ENCODE measurements at regions not wholly inside any gene's neighbourhood (a gene's known extent, or its start where the extent isn't known, plus 50 kb on each side); places are given as distances from the start of the nearest gene placed in this dataset.

DNA sequence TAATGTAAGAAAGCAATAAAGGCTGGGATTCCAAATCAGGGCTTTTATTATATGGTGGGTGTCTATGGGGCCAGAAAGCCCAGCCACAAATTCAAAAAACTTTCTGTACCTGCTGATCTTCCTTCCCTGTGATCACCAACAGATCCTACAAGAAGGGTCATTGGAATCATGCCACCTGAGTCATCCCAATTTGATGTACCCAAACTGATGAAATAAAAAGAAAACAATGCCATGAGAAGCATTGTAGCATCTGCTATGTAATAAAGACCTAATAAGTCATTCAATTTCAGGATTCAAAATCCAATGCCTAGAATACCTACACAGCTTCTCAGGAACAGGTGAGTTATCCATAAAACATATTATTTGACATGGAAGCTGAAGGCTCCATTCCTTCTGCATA is 228.8 kb downstream of the DKK1 start:
- DNase-seq, result no peak

DNA sequence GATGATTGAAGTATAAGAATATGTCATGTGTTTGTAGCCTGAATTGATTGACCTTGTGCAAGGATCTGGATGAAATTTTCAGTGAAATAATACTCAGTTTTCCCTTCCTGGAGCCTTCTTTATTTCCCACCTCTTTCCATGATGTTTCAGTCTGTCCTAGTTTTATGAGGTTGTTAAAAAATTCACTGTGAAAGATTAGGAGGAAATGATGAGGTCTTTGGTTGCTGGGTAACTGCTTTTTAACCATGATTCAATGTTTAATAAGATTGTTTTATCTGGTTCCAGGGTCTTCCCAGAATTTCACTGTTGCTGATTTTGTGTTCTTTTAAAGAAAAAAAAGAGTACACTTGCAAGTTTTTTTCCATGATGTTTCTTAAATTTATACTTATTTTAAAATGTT is 221.5 kb downstream of the MBL2 start:
- Histone ChIP-seq H3K9ac (ENCODE audit: extremely low read depth, low read length, poor library complexity, severe bottlenecking) (no peak overlapping the region), H3K36me3 (ENCODE audit: control insufficient read depth, insufficient read depth, low read length) (no peaks in the 10 kb centered on the region), H3K27ac (ENCODE audit: low read depth, low read length) (no peak overlapping the region), H3K9me3 (ENCODE audit: control insufficient read depth, low read length) (peaks cover 3% of the 10 kb centered on the region), H3K4me3 (ENCODE audit: low read length) (no peak overlapping the region), H3K27me3 (ENCODE audit: control insufficient read depth, insufficient read depth, low read length, poor library complexity, severe bottlenecking) (no peaks in the 10 kb centered on the region), H3K4me1 (ENCODE audit: control insufficient read depth, insufficient read depth, low read length) (no peaks in the 10 kb centered on the region)
- TF ChIP-seq, protein P1, sequence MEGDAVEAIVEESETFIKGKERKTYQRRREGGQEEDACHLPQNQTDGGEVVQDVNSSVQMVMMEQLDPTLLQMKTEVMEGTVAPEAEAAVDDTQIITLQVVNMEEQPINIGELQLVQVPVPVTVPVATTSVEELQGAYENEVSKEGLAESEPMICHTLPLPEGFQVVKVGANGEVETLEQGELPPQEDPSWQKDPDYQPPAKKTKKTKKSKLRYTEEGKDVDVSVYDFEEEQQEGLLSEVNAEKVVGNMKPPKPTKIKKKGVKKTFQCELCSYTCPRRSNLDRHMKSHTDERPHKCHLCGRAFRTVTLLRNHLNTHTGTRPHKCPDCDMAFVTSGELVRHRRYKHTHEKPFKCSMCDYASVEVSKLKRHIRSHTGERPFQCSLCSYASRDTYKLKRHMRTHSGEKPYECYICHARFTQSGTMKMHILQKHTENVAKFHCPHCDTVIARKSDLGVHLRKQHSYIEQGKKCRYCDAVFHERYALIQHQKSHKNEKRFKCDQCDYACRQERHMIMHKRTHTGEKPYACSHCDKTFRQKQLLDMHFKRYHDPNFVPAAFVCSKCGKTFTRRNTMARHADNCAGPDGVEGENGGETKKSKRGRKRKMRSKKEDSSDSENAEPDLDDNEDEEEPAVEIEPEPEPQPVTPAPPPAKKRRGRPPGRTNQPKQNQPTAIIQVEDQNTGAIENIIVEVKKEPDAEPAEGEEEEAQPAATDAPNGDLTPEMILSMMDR (conservative IDR thresholded peaks at IDR 0.05), result no peak
- H3K4me3 Mint-ChIP-seq, result no peak overlapping the region
- H3K27ac Mint-ChIP-seq, result no peak overlapping the region
- no peaks in the 10 kb centered on the region for H3K4me1 Mint-ChIP-seq
- no peak for DNase-seq
- H3K36me3 Mint-ChIP-seq (ENCODE audit: low read depth), result no peaks in the 10 kb centered on the region
- H3K9me3 Mint-ChIP-seq, result peaks cover 2% of the 10 kb centered on the region
- H3K27me3 Mint-ChIP-seq (ENCODE audit: insufficient read depth), result no peaks in the 10 kb centered on the region

More for the DNA sequence above, 228.8 kb downstream of the DKK1 start:
- H3K9ac ChIP-seq (ENCODE audit: extremely low read depth, low read length, poor library complexity, severe bottlenecking), result no peak overlapping the region
- H3K9me3 ChIP-seq (ENCODE audit: control insufficient read depth, low read length), result no peaks in the 10 kb centered on the region
- Mint-ChIP-seq H3K27me3 (ENCODE audit: insufficient read depth) (no peaks in the 10 kb centered on the region), H3K4me1 (peaks cover 13% of the 10 kb centered on the region), H3K9me3 (no peaks in the 10 kb centered on the region), H3K27ac (no peak overlapping the region), H3K4me3 (no peak overlapping the region), H3K36me3 (ENCODE audit: low read depth) (no peaks in the 10 kb centered on the region)
- TF ChIP-seq, protein P1 (conservative IDR thresholded peaks at IDR 0.05), result no peak
- H3K4me3 ChIP-seq (ENCODE audit: low read length), result no peak overlapping the region
- H3K36me3 ChIP-seq (ENCODE audit: control insufficient read depth, insufficient read depth, low read length), result no peaks in the 10 kb centered on the region
- H3K4me1 ChIP-seq (ENCODE audit: control insufficient read depth, insufficient read depth, low read length), result peaks cover 4% of the 10 kb centered on the region
- no peaks in the 10 kb centered on the region for H3K27me3 ChIP-seq (ENCODE audit: control insufficient read depth, insufficient read depth, low read length, poor library complexity, severe bottlenecking)
- no peak overlapping the region for H3K27ac ChIP-seq (ENCODE audit: low read depth, low read length)

DNA sequence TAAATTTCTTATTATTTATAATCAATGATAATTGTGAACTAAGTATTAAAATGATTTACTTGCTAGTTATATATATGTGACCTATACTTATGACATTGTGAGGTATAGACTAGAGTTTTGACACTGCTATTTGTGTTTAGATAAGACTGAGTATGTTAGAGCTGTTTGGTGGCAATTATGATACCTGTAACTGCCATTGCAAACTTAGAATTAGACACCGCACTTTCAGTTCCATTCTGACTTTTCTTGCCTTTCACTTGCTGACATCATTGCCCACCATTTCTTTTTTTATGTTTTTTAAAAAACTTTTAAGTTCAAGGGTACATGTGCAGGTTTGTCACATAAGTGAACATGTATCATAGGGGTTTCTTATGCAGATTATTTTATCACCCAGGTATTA is 214.5 kb downstream of the MBL2 start:
- no peak for DNase-seq
- Histone ChIP-seq H3K27me3 (ENCODE audit: control insufficient read depth, insufficient read depth, low read length, poor library complexity, severe bottlenecking) (no peaks in the 10 kb centered on the region), H3K4me3 (ENCODE audit: low read length) (no peak overlapping the region), H3K27ac (ENCODE audit: low read depth, low read length) (no peak overlapping the region), H3K36me3 (ENCODE audit: control insufficient read depth, insufficient read depth, low read length) (no peaks in the 10 kb centered on the region), H3K4me1 (ENCODE audit: control insufficient read depth, insufficient read depth, low read length) (no peaks in the 10 kb centered on the region), H3K9me3 (ENCODE audit: control insufficient read depth, low read length) (peaks cover 3% of the 10 kb centered on the region), H3K9ac (ENCODE audit: extremely low read depth, low read length, poor library complexity, severe bottlenecking) (no peak overlapping the region)
- no peaks in the 10 kb centered on the region for H3K9me3 Mint-ChIP-seq
- 91% methylated on average over 1 of the region's 1 CpG; no CpG with 5 or more reads in 1 of the 2 experiments for WGBS, 2 experiments (ENCODE audit: insufficient coverage in 1 of 2, insufficient read length in 1 of 2)
- H3K27me3 Mint-ChIP-seq (ENCODE audit: insufficient read depth), result no peaks in the 10 kb centered on the region
- no peaks in the 10 kb centered on the region for H3K36me3 Mint-ChIP-seq (ENCODE audit: low read depth)
- TF ChIP-seq, protein P1 (conservative IDR thresholded peaks at IDR 0.05), result no peak
- no peak overlapping the region for H3K4me3 Mint-ChIP-seq
- H3K27ac Mint-ChIP-seq, result no peak overlapping the region
- H3K4me1 Mint-ChIP-seq, result no peaks in the 10 kb centered on the region
